HG02885 (cell line): ENCODE measurements at regions not wholly inside any gene's neighbourhood (a gene's known extent, or its start where the extent isn't known, plus 50 kb on each side); places are given as distances from the start of the nearest gene placed in this dataset.

Experiments
- ATAC-seq: cut with Tn5 transposase; IDR thresholded peaks from one replicate; pipeline ENCODE4 v1.9.1; 2021; ENCODE audit warnings: mild to moderate bottlenecking; ENCODE audit not compliant: unreplicated experiment, poor library complexity

DNA sequence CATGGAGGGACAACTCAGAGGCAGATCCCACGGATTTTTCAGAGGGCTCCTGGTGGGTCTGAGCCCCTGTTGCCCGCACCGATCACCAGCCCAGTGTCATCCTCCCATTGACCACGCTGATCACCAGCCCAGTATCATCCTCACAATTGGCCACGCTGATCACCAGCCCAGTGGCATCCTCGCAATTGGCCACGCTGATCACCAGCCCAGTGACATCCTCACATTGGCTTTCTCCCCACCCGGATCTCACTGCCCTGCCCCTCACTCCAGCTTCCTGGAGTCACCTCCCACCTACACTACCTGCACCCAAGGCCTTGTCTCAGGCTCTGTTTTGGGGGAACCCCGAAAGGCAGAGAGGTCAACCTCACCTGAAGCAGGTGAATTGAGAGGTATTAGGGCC lies 358.2 kb upstream of the TNRC6C start:
- ATAC-seq, result no peak

DNA sequence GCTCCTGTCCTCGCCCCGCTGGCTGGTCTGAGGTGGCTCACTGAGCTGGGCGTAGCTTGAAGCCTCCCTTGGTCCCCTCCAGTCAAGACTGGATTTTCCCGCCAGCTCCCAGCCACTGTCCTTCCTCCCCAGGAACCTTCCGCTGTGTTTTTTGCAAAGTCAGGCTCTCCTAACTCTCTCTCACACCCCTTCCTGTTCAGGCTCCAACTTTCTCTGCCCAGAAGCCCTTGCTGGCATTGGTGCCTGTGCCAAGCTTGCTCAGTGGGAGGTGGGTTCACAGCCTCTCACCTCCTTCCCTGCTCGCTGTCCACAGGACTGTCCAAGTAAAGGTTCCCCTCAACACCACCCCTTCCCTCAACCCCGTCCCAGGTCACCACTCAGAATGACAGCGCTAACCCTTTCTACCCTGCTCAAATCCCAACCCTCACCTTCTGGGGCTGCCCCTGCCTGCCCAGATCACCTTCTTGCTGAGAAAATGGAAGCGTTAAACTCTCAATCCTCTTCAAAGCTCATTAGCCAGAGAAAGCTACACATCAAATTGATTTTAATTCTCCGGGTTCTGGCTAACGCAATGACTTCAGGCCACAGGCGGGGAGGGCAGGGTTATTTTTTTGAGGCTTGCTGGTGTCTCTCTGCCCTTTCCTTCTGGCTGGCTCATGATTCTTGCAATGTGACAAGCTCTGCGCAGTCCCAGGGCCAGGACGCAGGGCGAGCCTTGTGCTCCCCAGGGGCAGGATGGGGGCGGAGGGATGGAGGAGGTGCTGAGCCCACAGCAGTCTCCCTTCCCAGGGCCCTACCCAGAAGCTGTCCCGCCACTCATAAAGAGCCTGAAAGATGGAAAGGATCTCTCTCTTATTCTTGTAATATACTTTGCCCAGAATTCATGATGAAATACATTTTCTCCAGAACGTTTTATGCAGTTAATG lies 357.2 kb upstream of the TNRC6C start:
- ATAC-seq, result no peak

- ATAC-seq, result no peak
These were observed 356.3 kb upstream of the TNRC6C start for GRCh38 chr17:77602062-77602746.

- no peak for ATAC-seq
These were observed 355.4 kb upstream of the TNRC6C start for GRCh38 chr17:77602883-77603640.

DNA sequence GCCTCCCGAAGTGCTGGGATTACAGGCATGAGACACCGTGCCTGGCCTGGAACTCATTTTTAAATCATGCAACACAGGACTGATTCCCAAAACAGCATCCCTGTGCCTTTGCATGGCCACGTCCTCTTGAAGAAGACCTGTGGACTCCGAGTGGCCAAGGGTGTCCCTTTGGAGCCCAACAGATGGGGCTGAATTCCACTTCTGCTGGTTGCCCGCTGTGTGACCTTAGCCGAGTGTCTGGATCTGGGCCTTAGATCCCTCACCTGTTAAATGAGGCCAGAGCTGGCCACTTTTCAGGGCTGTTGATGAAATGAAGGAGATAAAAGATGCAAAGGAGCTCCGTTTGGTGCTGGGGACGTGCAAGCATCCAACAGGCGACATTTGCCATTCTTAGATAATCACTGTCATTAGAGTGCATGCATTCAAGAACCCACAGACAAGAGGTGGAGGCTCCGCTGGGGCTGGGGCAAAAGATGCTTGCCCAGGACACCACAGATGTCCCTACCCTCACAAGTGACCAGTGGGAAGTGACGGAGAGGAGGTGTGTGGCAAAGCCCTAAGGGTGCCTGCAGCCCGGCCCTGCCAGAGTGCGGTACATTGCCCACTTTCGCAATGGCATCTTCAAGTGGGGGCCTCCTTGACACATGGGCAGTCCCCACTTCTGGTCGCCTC lies 354.1 kb upstream of the TNRC6C start:
- ATAC-seq, result no peak

DNA sequence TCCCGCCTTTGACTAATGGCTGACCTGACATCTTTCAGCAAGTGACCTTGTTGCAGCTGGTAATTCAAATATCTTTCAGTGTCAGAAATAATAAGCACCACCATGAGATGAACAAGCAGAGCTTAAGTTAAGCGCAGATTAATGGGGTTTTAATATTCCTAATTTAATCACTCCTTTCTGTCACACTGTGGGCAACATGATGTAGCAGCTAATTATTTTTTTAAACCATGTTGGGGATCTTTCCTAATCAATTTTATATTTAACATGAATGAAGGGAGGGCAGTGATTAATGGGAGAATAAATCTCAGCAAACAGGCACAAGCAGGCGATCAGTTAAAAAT lies 353.6 kb upstream of the TNRC6C start:
- ATAC-seq, result no peak

- ATAC-seq, result no peak
These were observed 352.2 kb upstream of the TNRC6C start for GRCh38 chr17:77606146-77606864.

DNA sequence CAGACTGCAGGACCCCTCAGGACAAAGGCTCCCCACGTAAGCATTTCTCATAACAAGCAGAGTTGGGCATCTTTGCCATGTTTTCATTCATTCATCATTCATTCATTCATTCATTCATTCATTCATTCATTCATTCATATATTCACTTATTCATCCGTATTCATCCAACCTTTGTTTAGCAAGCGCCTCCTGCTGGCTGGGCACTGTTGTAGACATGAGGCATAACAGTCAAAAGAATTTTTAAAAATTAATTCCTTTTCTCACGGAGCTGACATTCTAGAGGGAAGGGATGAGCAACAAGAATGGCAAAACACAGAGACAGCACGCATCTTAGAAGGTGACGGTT lies 351.7 kb upstream of the TNRC6C start:
- ATAC-seq, result no peak

DNA sequence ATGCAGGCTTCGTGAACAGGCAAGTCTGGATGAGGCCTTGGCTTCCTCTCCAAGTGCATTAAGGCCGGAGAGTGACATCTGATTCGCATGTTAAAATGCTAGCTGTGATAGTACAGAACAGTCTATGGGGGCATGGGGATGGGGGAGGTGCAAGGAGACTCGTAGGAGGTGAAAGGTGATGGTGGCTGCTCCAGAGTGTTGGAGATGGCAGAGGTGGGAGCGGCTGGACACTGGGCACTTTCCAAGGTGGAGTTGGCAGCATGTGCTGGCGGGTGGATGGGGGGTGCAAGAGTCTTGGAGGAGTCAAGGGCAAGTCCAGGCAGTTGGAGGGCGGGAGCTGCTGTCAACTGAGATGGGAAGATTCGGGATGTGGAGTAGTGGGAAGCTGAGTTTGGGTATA lies 350.9 kb upstream of the TNRC6C start:
- no peak for ATAC-seq

DNA sequence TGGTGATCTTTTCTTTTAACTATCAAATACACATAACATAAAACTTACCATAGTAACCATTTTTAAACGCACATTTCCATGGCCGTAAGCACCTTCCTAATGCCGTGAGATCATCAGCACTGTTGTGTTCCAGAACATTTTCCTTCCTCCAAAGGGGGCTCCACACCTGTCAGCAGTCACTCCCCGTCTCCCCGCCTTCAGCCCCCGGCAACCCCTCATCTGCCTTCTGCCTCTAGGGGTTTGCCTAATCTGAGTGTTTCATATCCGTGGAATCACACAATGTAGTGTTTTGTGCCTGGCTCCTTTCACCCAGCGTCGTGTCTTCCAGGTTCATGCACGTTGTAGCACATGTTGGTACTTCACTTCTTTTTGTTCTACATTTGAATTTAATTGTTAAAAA lies 350.1 kb upstream of the TNRC6C start:
- ATAC-seq, result no peak

- ATAC-seq, result no peak
These were observed 348.7 kb upstream of the TNRC6C start for GRCh38 chr17:77609553-77610517.

- ATAC-seq, result no peak
These were observed 348.0 kb upstream of the TNRC6C start for GRCh38 chr17:77610518-77610893.

GRCh38 chr17:77610972-77611521 lies 347.5 kb upstream of the TNRC6C start:
- ATAC-seq, result no peak

DNA sequence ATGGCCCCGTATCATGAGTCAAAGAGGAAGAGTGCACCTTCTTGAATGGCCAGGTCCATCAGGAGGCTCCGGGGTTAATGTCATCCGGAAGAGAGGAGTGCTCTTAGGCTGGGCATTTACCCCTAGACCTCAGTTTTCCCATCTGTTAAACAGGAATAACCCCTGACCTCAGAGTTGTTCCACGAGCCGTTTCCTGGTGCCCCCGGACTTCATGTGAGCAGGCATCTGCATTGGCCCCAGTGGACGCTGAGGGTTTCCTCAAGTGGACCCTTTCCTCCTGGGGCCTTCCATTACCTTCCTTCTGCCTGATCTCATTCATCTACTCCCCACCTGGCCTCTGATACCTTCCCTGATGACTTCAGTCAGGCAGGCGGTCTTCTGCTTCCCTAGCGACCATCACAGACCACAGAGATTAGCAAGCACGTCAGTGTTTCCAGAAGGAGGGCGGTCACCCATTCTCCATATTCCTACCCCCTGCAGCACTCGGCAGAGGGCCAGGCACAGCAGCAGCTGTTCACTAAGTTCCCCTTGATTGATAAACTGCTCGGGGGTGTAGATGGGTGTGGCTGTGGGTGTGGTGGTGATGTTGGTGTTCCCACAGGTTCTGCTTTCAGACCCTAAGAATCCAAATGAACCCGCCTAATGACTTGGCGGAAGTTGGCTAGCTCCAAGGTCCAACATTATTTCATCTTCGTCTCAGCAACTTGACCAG lies 346.6 kb upstream of the TNRC6C start:
- no peak for ATAC-seq

GRCh38 chr17:77613218-77613617 lies 345.3 kb upstream of the TNRC6C start:
- ATAC-seq, result no peak

- no peak for ATAC-seq
These were observed 344.9 kb upstream of the TNRC6C start for GRCh38 chr17:77613627-77614026.

- no peak for ATAC-seq
These were observed 342.7 kb upstream of the TNRC6C start for GRCh38 chr17:77615703-77616253.

GRCh38 chr17:77616254-77616731 lies 342.2 kb upstream of the TNRC6C start:
- no peak for ATAC-seq
